ENCODE measurements at regions not wholly inside any gene's neighbourhood (a gene's known extent, or its start where the extent isn't known, plus 50 kb on each side); places are given as distances from the start of the nearest gene placed in this dataset.

GRCh38 chr5:20446121-20446520 lies 458.1 kb upstream of the CDH18 start:
- peak; percentile 55 for DNase-seq (ENCODE audit: low read depth)

- no peak for DNase-seq (ENCODE audit: low read depth)
Measured at GRCh38 chr5:20445326-20445860, 457.4 kb upstream of the CDH18 start.

GRCh38 chr5:20434786-20435185 lies 446.8 kb upstream of the CDH18 start:
- no peak for DNase-seq (ENCODE audit: low read depth)

GRCh38 chr5:20420991-20421595 lies 433.1 kb upstream of the CDH18 start:
- DNase-seq (ENCODE audit: low read depth), result no peak

All from Daoy (cell line).